ENCODE measurements at regions not wholly inside any gene's neighbourhood (a gene's known extent, or its start where the extent isn't known, plus 50 kb on each side); places are given as distances from the start of the nearest gene placed in this dataset.

DNA sequence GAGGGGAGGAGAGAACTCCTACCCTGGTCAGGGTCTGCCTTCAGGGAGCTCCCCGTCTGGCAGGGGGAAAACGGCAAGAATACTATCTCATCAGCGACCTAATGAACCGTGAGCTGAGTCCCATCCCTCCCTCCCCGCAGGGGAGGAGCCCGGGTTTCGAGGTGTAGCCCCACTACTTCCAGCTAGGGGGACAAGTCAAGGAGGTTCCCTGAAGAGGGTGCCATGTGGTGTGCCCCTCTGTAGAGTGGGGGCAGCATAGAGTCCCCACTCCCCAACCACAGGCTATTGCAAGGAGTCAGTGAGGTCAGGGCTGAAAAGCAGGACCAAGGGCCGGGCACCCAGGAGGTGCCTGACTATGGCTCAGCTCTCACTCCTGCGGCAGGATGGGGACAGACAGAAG, 50.9 kb upstream of the RXRA start:
- no peak for TF ChIP-seq JUND (IDR thresholded peaks at IDR 0.05; ENCODE audit: low read depth)
- in situ Hi-C loops (cut with HindIII; ENCODE audit: low pct_unique_long_range_greater_than_20kb, low sequenced_read_pairs), result no loop called here
- no peak for DNase-seq (ENCODE audit: low read depth in 1 of 2, low spot score in 1 of 2)

DNA sequence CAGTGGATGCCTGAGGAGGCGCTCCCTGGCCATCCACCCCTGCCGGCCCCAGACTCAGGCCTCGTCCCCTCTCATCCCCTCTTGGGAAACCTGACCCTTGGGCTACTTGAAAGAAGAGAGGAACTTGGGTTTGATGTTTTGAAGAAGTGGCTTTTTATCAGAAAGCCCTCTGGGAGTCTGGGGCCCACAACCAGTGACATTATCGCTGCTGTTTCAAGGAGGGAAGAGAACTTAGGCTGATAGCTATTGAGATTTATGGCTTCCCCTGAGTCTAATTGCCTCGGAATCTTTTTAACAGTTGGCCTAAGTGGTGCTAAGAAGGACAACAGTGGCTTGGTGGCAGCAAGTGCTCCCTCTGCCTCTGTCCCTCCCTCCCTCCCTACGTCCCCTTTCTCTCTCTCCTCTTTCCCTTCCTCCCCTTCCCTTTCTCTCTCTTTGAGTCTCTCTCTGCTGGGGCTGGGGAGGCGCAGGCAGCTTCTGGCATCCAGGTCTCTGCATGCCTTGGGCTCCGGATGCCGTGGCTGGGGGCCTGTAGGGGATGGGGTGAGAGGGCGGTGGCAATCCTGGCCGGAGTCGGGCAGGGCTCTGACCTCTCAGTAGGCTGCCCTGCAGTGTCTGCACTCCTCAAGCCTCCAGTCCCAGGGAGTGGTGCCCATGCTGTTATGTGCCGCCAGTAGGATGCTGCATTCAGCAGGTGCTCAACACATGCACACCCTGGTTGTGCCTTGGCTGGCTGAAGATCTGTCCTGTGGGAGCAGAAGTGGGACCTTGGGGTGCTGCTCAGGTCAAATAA, 49.6 kb upstream of the RXRA start:
- no peak for TF ChIP-seq JUND (IDR thresholded peaks at IDR 0.05; ENCODE audit: low read depth)
- in situ Hi-C loops (cut with HindIII; ENCODE audit: low pct_unique_long_range_greater_than_20kb, low sequenced_read_pairs), result no loop called here
- no peak for DNase-seq (ENCODE audit: low read depth in 1 of 2, low spot score in 1 of 2)
